ENCODE measurements at regions not wholly inside any gene's neighbourhood (a gene's known extent, or its start where the extent isn't known, plus 50 kb on each side); places are given as distances from the start of the nearest gene placed in this dataset.

DNA sequence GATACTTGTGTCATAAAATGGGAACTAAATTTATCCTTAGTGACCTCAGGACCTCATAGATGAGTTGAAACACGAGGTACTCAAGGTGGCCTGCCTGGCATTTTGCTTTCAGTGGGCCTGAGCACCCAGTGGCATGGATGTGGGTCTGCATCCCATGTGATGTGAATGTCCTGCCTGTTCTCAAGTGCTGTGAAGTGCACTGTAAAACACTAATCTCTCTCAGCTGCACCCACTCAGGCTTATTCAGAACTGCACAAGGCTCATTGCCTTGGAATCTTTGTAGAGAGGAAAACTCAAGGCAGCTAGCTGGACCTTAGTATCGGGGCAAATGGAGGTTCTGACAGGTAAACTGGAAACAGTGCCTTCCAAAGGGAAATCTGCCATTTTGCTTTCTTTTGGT is 767.0 kb downstream of the TUSC7 start:
- Mint-ChIP-seq H3K9me3 (ENCODE audit: insufficient read depth) (no peaks in the 10 kb centered on the region), H3K27me3 (ENCODE audit: low read depth) (no peaks in the 10 kb centered on the region)
- no peak for ATAC-seq

DNA sequence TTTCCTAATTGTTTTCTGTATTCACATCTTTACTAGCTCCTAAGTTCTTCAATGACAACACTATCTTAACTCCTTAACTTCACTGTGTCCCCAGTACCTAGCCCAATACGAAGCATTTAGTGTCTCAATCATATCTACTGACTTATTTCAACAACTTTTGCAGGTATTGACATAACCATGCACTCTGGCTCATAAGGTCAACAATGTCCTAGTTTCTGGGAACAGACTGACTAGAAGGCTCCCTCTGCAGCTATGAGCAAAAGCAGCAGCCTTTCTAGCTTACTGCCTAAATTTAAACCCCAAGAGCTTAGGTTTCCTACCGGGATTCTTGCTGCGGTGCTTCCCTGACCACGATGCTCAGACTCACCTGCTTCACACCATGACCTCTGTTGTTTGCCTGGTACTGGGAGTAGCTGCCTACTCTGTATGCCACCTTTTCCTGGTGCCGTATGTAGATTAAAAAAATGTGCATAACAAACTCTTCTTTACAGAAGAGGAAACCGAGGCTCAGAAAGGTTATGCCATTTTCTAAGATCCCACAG is 767.7 kb downstream of the TUSC7 start:
- POLR2A ChIA-PET: no interaction called here
- H3K9me3 Mint-ChIP-seq (ENCODE audit: insufficient read depth): no peaks in the 10 kb centered on the region

More for the DNA sequence above, 767.0 kb downstream of the TUSC7 start:
- H3K4me1 Mint-ChIP-seq (ENCODE audit: low read depth): no peaks in the 10 kb centered on the region
- H3K36me3 Mint-ChIP-seq (ENCODE audit: low read depth): no peaks in the 10 kb centered on the region
- no peak overlapping the region for H3K4me3 Mint-ChIP-seq
- no peak overlapping the region for H3K27ac Mint-ChIP-seq
- CTCF ChIA-PET: no interaction called here
- POLR2A ChIA-PET: no interaction called here
- no peak for DNase-seq

DNA sequence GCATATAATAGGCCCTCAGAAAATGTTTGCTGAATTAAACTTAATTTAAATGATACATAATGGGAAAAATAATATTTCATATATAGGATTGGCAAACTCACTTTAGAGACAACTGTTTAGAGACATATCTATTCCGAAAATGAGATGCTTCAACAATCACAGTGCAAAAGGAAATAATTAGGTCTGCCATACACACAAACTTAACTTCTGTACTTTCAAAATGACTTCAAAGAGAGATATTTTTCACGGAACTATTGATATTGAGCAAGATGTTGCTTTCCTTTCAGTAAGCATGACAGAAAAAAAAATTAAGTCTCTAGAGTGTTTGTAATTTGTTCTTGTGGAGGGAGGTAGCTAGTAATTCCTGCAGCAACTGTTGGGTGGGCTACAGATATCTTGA is 769.5 kb downstream of the TUSC7 start:
- Mint-ChIP-seq H3K4me1 (ENCODE audit: low read depth) (no peaks in the 10 kb centered on the region), H3K36me3 (ENCODE audit: low read depth) (no peaks in the 10 kb centered on the region), H3K9me3 (ENCODE audit: insufficient read depth) (no peaks in the 10 kb centered on the region), H3K27me3 (ENCODE audit: low read depth) (no peaks in the 10 kb centered on the region), H3K4me3 (no peak overlapping the region), H3K27ac (no peak overlapping the region)
- CTCF ChIA-PET: no interaction called here
- POLR2A ChIA-PET: no interaction called here
- ATAC-seq: no peak
- DNase-seq: no peak

More for the DNA sequence above, 767.7 kb downstream of the TUSC7 start:
- DNase-seq (no peak), ATAC-seq (no peak)
- H3K4me1 Mint-ChIP-seq (ENCODE audit: low read depth): no peaks in the 10 kb centered on the region
- H3K27me3 Mint-ChIP-seq (ENCODE audit: low read depth): no peaks in the 10 kb centered on the region
- H3K4me3 Mint-ChIP-seq: no peak overlapping the region
- H3K36me3 Mint-ChIP-seq (ENCODE audit: low read depth): no peaks in the 10 kb centered on the region
- no peak overlapping the region for H3K27ac Mint-ChIP-seq
- CTCF ChIA-PET: no interaction called here

DNA sequence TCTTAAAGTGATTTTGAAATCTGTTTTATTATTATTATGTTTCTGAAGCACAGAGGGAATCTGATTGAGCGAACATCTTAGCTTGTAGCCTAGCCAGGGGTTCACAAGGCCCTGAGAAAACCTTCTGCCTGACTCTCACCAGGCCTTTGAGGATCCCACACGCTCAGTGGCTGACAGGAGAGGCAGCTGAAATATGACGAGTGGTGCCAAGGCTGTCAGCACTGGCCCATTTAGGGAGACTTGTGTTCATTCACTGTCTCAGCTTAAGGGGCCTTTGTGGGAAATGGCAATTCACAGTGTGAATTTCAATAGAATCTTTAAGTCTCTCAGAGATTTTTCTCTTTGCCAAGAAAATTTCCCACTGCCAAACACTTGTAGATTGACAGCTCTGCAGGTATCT is 770.9 kb downstream of the TUSC7 start:
- H3K27me3 Mint-ChIP-seq (ENCODE audit: low read depth): no peaks in the 10 kb centered on the region
- ATAC-seq: no peak
- ChIA-PET POLR2A (no interaction called here), CTCF (no interaction called here)
- no peak for DNase-seq
- no peaks in the 10 kb centered on the region for H3K9me3 Mint-ChIP-seq (ENCODE audit: insufficient read depth)
- no peaks in the 10 kb centered on the region for H3K4me1 Mint-ChIP-seq (ENCODE audit: low read depth)
- no peak overlapping the region for H3K4me3 Mint-ChIP-seq
- no peaks in the 10 kb centered on the region for H3K36me3 Mint-ChIP-seq (ENCODE audit: low read depth)
- H3K27ac Mint-ChIP-seq: no peak overlapping the region

DNA sequence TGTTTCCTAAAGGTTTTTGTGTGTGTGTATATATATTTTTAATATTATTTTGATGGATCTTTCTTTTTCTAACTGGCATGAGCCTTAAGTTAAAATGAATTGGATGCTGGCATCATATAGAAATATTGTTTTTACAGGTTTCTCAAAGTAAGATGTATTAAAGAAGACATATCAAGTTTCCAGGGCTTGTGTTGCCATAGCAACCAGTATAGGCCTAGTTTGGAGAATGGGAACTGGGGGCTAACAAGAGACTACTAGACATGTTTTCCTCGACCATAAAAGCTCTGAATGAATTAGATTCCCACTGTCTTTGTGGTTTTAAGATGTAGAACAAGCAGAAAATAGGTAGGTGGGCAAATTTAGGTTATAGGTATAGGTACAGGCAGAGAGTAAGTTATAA is 771.4 kb downstream of the TUSC7 start:
- ATAC-seq (no peak), DNase-seq (no peak)
- Mint-ChIP-seq H3K9me3 (ENCODE audit: insufficient read depth) (no peaks in the 10 kb centered on the region), H3K27ac (no peak overlapping the region), H3K27me3 (ENCODE audit: low read depth) (no peaks in the 10 kb centered on the region), H3K4me1 (ENCODE audit: low read depth) (no peaks in the 10 kb centered on the region), H3K4me3 (no peak overlapping the region), H3K36me3 (ENCODE audit: low read depth) (no peaks in the 10 kb centered on the region)
- CTCF ChIA-PET: no interaction called here
- POLR2A ChIA-PET: no interaction called here

DNA sequence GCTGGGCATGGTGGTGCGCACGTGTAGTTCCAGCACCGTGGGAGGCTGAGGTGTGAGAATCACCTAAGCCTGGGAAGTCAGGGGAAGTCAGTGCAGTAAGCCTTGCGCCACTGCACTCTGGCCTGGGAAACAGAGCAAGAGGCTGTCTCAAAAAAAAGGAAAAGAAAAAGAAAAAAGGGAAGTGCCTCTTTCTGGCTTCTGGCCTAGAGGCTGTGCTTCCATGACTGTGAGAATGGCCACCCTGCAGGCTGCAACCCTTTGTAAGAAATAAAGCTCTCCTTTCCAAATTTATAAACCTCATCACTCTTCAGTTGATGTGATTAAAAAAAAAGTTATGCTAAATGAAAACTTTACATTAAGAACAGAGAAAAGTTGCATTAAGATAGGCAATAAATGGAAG is 774.3 kb downstream of the TUSC7 start:
- Mint-ChIP-seq H3K27me3 (ENCODE audit: low read depth) (no peaks in the 10 kb centered on the region), H3K4me1 (ENCODE audit: low read depth) (no peaks in the 10 kb centered on the region), H3K27ac (no peak overlapping the region), H3K36me3 (ENCODE audit: low read depth) (no peaks in the 10 kb centered on the region), H3K4me3 (no peak overlapping the region), H3K9me3 (ENCODE audit: insufficient read depth) (no peaks in the 10 kb centered on the region)
- DNase-seq: no peak
- POLR2A ChIA-PET: interaction anchor here (0.7 kb wide), 1 partner anchor 1149 kb away, joined by 3 read pairs; no protein-coding TSS in a partner anchor
- CTCF ChIA-PET: no interaction called here
- ATAC-seq: no peak

DNA sequence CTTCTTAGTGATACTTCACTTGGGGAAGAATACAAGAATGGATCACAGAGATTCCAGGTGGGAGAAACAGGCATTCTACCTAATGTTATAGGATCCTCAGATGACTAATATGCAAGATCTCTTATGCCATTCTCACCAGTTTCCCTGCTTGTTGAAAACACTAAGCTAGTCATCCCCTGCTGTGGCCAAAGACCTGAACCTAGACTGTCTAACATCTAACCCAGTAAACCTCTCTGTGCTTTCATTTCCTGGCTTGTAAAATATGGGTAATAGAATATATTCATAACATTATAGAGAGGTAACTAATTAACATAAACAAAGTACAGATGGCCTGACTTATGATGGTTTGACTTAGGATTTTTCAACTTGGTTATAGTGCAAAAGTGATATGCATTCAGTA is 776.3 kb downstream of the TUSC7 start:
- Mint-ChIP-seq H3K27me3 (ENCODE audit: low read depth) (no peaks in the 10 kb centered on the region), H3K27ac (no peak overlapping the region), H3K4me1 (ENCODE audit: low read depth) (no peaks in the 10 kb centered on the region), H3K4me3 (no peak overlapping the region), H3K9me3 (ENCODE audit: insufficient read depth) (no peaks in the 10 kb centered on the region), H3K36me3 (ENCODE audit: low read depth) (no peaks in the 10 kb centered on the region)
- ChIA-PET CTCF (no interaction called here), POLR2A (no interaction called here)
- ATAC-seq: no peak
- DNase-seq: no peak

DNA sequence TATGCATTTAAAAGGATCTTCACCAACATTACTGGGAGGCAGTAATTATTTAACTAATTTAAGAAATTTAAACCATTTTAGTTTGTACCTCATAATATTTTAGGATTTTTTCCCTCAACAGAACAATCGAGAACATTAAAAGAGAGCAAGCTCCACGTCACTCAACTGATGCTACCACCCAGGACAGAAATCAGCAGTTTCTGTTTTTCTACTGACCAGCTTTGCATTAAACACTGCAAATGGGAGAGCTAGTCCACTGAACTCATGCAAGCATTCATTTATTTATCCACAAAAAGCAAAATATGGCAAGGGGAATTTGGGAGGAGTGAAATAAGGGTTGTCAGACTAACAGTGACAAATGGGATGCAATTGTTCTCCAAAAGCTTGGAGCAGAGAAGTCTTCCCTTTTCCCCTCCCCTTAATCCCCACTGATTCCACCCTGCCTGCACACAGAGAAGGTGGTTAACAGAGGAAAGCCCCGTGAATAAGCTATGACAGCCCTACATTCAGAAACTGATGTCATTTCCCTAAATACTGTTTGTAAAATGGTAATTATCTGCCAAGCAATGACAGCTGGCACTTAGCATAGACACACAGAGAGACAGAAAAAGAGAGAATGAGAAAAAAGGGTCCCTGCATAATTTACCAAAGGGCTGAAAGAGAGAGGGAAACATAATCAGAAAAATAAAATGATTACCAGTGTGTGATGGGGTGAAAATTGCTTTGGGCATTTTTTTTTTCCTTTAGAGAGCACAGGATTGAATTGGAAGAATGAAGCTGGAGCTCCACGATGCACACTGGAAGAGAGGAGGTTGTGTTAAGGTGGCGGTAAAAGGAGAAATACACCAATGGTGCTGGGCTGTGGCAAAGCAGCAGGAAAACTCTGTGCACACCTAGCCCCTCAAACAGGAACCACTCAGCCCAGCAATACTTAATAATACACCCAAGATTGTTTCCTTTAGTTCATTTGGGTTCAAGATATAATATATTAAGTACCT is 777.4 kb downstream of the TUSC7 start:
- DNase-seq (no peak), ATAC-seq (no peak)
- CTCF ChIA-PET: no interaction called here
- Mint-ChIP-seq H3K36me3 (ENCODE audit: low read depth) (no peaks in the 10 kb centered on the region), H3K27ac (no peak overlapping the region), H3K4me1 (ENCODE audit: low read depth) (no peaks in the 10 kb centered on the region), H3K4me3 (no peak overlapping the region), H3K27me3 (ENCODE audit: low read depth) (no peaks in the 10 kb centered on the region), H3K9me3 (ENCODE audit: insufficient read depth) (no peaks in the 10 kb centered on the region)
- POLR2A ChIA-PET: no interaction called here

DNA sequence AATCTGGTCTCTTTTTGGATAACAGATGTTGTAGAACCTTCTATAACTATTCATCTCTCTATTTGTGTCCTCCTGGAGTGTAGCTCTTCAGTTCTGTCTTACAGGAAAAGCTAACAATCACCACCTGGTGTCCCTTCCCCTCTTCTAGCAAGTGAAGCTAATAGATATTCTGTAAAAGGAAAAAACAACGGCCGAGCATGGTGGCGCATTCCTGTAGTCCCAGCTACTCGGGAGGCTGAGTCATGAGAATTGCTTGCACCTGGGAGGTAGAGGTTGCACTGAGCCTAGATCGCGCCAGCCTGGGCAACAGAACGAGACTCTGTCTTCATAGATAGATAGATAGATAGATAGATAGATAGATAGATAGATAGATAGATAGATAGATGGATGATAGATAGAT is 779.4 kb downstream of the TUSC7 start:
- CTCF ChIA-PET: no interaction called here
- no peak for ATAC-seq
- DNase-seq: no peak
- no peak overlapping the region for H3K4me3 Mint-ChIP-seq
- no peaks in the 10 kb centered on the region for H3K27me3 Mint-ChIP-seq (ENCODE audit: low read depth)
- no peak overlapping the region for H3K27ac Mint-ChIP-seq
- POLR2A ChIA-PET: no interaction called here
- no peaks in the 10 kb centered on the region for H3K36me3 Mint-ChIP-seq (ENCODE audit: low read depth)
- no peaks in the 10 kb centered on the region for H3K4me1 Mint-ChIP-seq (ENCODE audit: low read depth)
- no peaks in the 10 kb centered on the region for H3K9me3 Mint-ChIP-seq (ENCODE audit: insufficient read depth)

DNA sequence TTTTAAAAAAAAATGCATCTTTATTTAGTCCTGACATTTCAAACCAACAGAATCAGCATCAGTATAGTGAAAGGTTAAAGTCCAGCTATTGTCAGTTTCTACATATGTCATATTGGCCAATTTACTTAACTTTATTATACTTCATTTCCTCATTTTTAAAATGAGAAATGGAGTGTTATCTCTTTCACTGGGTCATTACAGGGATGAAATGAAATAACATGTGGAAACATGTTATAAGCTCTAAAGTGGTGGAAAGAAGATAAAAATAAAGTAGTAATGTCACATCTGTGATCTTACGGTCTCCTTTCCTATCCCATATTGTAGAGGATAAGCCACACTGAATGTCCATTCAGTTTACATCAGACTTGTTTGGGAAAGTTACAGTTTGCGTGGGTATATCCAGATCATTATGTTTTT is 780.1 kb downstream of the TUSC7 start:
- Mint-ChIP-seq H3K36me3 (ENCODE audit: low read depth) (no peaks in the 10 kb centered on the region), H3K4me3 (no peak overlapping the region), H3K4me1 (ENCODE audit: low read depth) (no peaks in the 10 kb centered on the region), H3K27ac (no peak overlapping the region), H3K27me3 (ENCODE audit: low read depth) (no peaks in the 10 kb centered on the region), H3K9me3 (ENCODE audit: insufficient read depth) (no peaks in the 10 kb centered on the region)
- no peak for DNase-seq
- ChIA-PET CTCF (no interaction called here), POLR2A (no interaction called here)
- ATAC-seq: no peak

DNA sequence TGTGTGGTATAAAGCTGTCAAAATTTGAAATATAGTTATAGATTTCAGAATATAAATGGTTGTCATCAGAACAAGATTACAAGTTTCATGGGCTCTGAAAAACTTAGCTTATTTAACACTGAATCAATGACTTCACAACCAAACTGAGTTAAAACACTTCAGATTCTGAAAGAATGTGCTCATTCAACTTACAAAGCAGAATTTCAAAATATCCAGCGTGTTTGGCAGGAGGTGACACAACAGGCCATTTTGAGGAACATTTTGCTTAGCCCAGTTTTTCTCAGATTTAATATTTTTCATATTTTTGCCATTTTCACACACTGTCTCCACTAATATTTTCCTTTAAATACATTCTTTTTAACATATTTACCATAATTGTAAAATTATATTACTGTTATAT is 781.1 kb downstream of the TUSC7 start:
- no peak overlapping the region for H3K27ac Mint-ChIP-seq
- H3K27me3 Mint-ChIP-seq (ENCODE audit: low read depth): no peaks in the 10 kb centered on the region
- ATAC-seq: no peak
- DNase-seq: no peak
- POLR2A ChIA-PET: no interaction called here
- H3K4me1 Mint-ChIP-seq (ENCODE audit: low read depth): no peaks in the 10 kb centered on the region
- no peak overlapping the region for H3K4me3 Mint-ChIP-seq
- no peaks in the 10 kb centered on the region for H3K36me3 Mint-ChIP-seq (ENCODE audit: low read depth)
- no peaks in the 10 kb centered on the region for H3K9me3 Mint-ChIP-seq (ENCODE audit: insufficient read depth)
- CTCF ChIA-PET: no interaction called here

DNA sequence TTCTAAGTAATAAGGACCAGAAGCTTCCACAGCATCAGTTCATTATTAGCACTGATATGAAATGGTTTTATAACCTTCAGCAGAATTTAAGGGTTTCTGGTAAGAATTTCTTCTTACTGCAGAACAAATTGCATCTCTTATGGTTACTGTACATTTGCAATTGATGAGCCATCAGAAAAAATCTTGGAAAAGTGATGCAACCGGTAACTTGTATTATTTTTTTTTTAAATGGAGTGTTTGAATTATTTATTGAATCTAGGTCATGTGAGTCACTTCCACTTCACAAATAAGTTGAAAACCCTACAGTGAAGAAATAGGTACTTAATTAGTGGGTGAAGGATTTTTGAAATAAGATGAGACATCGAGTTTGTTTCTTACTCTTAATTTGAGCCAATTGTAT is 786.0 kb downstream of the TUSC7 start:
- ChIA-PET POLR2A (no interaction called here), CTCF (no interaction called here)
- ATAC-seq (no peak), DNase-seq (no peak)
- no peaks in the 10 kb centered on the region for H3K27me3 Mint-ChIP-seq (ENCODE audit: low read depth)
- no peaks in the 10 kb centered on the region for H3K36me3 Mint-ChIP-seq (ENCODE audit: low read depth)
- H3K4me1 Mint-ChIP-seq (ENCODE audit: low read depth): no peaks in the 10 kb centered on the region
- H3K27ac Mint-ChIP-seq: no peak overlapping the region
- H3K9me3 Mint-ChIP-seq (ENCODE audit: insufficient read depth): no peaks in the 10 kb centered on the region
- no peak overlapping the region for H3K4me3 Mint-ChIP-seq

Measured in activated CD8-positive, alpha-beta T cell treated with anti-CD3 and anti-CD28 coated beads, Interleukin-2, amount 10 ng/mL, durations not matched to agents 7 days and 5 days (primary cell).